Astrocyte (in vitro differentiated cells and primary cell): ENCODE measurements at regions not wholly inside any gene's neighbourhood (a gene's known extent, or its start where the extent isn't known, plus 50 kb on each side); places are given as distances from the start of the nearest gene placed in this dataset.

Source experiments
- DNase-seq: peaks from one replicate; pipeline ENCODE4 v3.0.0-alpha.2; 2010; ENCODE audit warnings: low read depth
- FAIRE-seq: peaks from 2 replicates; lab custom pipeline; 2011; peaks lifted over from hg19 to GRCh38; lab: Jason Lieb, UNC
- H2AFZ ChIP-seq: 2 replicates; pipeline ENCODE4 v1.6.0; 2012; ENCODE audit warnings: low read depth, low read length, inconsistent platforms
- H3K27ac ChIP-seq: 2 replicates; pipeline ENCODE4 v1.5.1; 2011; ENCODE audit warnings: low read depth, low read length, inconsistent platforms
- H3K27me3 ChIP-seq: 2 replicates; pipeline ENCODE4 v1.6.0; 2011; ENCODE audit warnings: low read length, inconsistent platforms; ENCODE audit not compliant: insufficient read depth
- H3K36me3 ChIP-seq: 2 replicates; pipeline ENCODE4 v1.5.1; 2011; ENCODE audit warnings: low read length, inconsistent platforms; ENCODE audit not compliant: insufficient read depth
- H3K4me1 ChIP-seq: 2 replicates; pipeline ENCODE4 v1.5.1; 2011; ENCODE audit warnings: low read length, inconsistent platforms; ENCODE audit not compliant: insufficient read depth
- H3K4me2 ChIP-seq: 2 replicates; pipeline ENCODE4 v1.6.0; 2012; ENCODE audit warnings: low read length, inconsistent platforms
- H3K4me3 ChIP-seq: 2 replicates; pipeline ENCODE4 v1.5.1; 2011; ENCODE audit warnings: low read depth, mild to moderate bottlenecking, low read length, inconsistent platforms; ENCODE audit not compliant: insufficient read depth
- H3K79me2 ChIP-seq: 2 replicates; pipeline ENCODE4 v1.6.0; 2012; ENCODE audit warnings: mild to moderate bottlenecking, low read length, inconsistent platforms; ENCODE audit not compliant: insufficient read depth
- H3K9ac ChIP-seq: 2 replicates; pipeline ENCODE4 v1.6.0; 2012; ENCODE audit warnings: mild to moderate bottlenecking, low read length, inconsistent platforms
- H3K9me3 ChIP-seq: 2 replicates; pipeline ENCODE4 v1.5.1; 2012; ENCODE audit warnings: low read depth, mild to moderate bottlenecking, low read length, inconsistent platforms; ENCODE audit not compliant: insufficient read depth
- H4K20me1 ChIP-seq: 2 replicates; pipeline ENCODE4 v1.6.0; 2012; ENCODE audit warnings: low read length, inconsistent platforms; ENCODE audit not compliant: insufficient read depth
- H3K27ac Mint-ChIP-seq: one replicate; pipeline ENCODE4 v1.8.0; 2021; ENCODE audit warnings: mild to moderate bottlenecking, mixed read lengths; ENCODE audit not compliant: unreplicated experiment
- H3K27me3 Mint-ChIP-seq: one replicate; pipeline ENCODE4 v1.8.0; 2021; ENCODE audit warnings: low read depth, mixed read lengths; ENCODE audit not compliant: unreplicated experiment
- H3K36me3 Mint-ChIP-seq: one replicate; pipeline ENCODE4 v1.8.0; 2021; ENCODE audit warnings: low read depth, mixed read lengths; ENCODE audit not compliant: unreplicated experiment
- H3K4me1 Mint-ChIP-seq: one replicate; pipeline ENCODE4 v1.8.0; 2021; ENCODE audit warnings: low read depth, mixed read lengths; ENCODE audit not compliant: unreplicated experiment
- H3K4me3 Mint-ChIP-seq: one replicate; pipeline ENCODE4 v1.8.0; 2021; ENCODE audit warnings: mild to moderate bottlenecking, moderate library complexity, mixed read lengths; ENCODE audit not compliant: unreplicated experiment
- H3K9me3 Mint-ChIP-seq: one replicate; pipeline ENCODE4 v1.8.0; 2021; ENCODE audit warnings: mild to moderate bottlenecking, mixed read lengths; ENCODE audit not compliant: unreplicated experiment
- CTCF ChIP-seq: IDR thresholded peaks from 2 replicates; pipeline ENCODE4 v1.5.1; 2011; ENCODE audit warnings: low read depth, mild to moderate bottlenecking, inconsistent platforms, low read length, moderate library complexity; ENCODE audit not compliant: insufficient read depth
- EZH2 ChIP-seq: IDR thresholded peaks from 2 replicates; pipeline ENCODE4 v1.6.1; 2012; ENCODE audit warnings: mild to moderate bottlenecking, low read length, inconsistent platforms; ENCODE audit not compliant: insufficient read depth

GRCh38 chr4:23685471-23685870 lies 204.4 kb downstream of the PPARGC1A start:
- Histone ChIP-seq H3K9me3 (no peaks in the 10 kb centered on the region), H3K27me3 (no peaks in the 10 kb centered on the region), H3K4me2 (no peak overlapping the region), H3K9ac (no peak overlapping the region), H3K79me2 (no peaks in the 10 kb centered on the region), H3K27ac (no peak overlapping the region), H3K4me1 (no peaks in the 10 kb centered on the region), H4K20me1 (no peaks in the 10 kb centered on the region), H3K4me3 (no peak overlapping the region), H3K36me3 (no peaks in the 10 kb centered on the region), H2AFZ (no peak overlapping the region)
- Mint-ChIP-seq H3K4me3 (no peak overlapping the region), H3K27me3 (peaks cover 3% of the 10 kb centered on the region), H3K27ac (no peak overlapping the region), H3K36me3 (no peaks in the 10 kb centered on the region), H3K9me3 (peaks cover 14% of the 10 kb centered on the region), H3K4me1 (peaks cover 17% of the 10 kb centered on the region)
- no peak for FAIRE-seq
- TF ChIP-seq EZH2 (no peak), CTCF (no peak)
- no peak for DNase-seq

DNA sequence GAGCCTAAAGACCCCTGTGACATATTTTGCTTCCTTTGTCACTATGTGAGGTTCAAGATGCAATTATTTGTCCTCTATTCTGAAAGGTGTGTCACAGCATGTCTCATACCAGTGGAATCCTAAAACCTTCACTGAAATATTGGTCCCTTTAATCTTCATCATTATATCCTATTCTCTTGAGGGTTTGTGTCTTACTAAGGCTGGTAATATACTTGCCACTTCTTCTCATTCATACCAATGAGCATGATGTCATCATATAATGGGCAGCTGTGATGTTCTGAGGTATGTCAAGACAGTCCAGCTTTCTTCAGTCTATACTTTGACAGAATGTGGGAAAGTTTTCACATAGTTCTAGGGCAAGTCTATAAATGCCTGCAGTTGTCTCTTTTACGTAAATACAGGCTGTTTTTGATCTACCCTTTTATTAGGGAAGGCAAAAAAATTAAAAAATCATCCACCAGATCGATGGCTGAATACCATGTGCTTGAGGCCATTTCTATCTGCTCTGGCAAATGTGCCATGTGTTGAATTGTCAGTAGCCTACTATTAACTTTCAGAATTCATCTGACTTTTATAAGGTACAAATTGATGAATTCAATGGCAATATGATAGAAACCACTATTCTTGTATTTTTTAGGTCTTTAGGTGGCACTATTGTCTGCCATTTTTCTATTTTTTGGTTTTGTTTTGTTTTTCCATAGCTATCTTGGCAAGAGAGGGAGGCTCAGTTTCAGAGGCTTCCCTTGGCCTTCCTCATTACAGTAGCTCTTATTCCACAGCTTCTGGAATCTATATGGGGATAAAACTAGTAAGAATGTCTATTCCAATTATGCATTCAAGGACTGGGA lies 209.0 kb downstream of the PPARGC1A start:
- peak; percentile 49 for DNase-seq
- no peaks in the 10 kb centered on the region for H3K36me3 Mint-ChIP-seq
- peaks cover 6% of the 10 kb centered on the region for H3K9me3 Mint-ChIP-seq
- Histone ChIP-seq H3K4me2 (no peak overlapping the region), H3K79me2 (no peaks in the 10 kb centered on the region), H3K36me3 (no peaks in the 10 kb centered on the region), H3K4me1 (no peaks in the 10 kb centered on the region), H3K9me3 (no peaks in the 10 kb centered on the region), H3K9ac (no peak overlapping the region), H3K27me3 (no peaks in the 10 kb centered on the region), H3K27ac (no peak overlapping the region), H4K20me1 (no peaks in the 10 kb centered on the region), H2AFZ (no peak overlapping the region), H3K4me3 (no peak overlapping the region)
- FAIRE-seq, result no peak
- peaks cover 20% of the 10 kb centered on the region for H3K4me1 Mint-ChIP-seq
- TF ChIP-seq CTCF (no peak), EZH2 (no peak)
- peak overlapping the region; percentile 69 for H3K27ac Mint-ChIP-seq
- no peaks in the 10 kb centered on the region for H3K27me3 Mint-ChIP-seq
- H3K4me3 Mint-ChIP-seq, result no peak overlapping the region

DNA sequence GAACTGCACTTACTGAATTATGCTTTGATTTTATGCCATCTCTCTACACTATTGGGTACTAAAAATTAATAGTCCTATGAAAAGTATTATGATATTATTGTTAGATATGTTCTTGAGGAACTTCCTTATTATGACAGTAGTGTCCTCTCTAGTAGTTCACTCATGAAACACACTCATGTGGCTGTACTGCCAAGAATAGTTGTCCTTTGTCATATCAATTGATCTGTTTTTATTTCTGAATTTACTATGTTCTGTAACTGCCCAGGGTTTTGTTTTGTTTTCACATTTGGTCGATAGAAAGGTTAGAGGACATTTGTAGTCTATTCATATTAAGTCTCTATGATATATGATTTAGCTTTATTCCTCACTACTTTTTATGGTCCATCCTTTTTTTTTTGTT lies 215.2 kb downstream of the PPARGC1A start:
- no peak overlapping the region for H3K27ac Mint-ChIP-seq
- H3K4me1 ChIP-seq, result no peaks in the 10 kb centered on the region
- H3K27me3 Mint-ChIP-seq, result no peaks in the 10 kb centered on the region
- no peak overlapping the region for H3K4me2 ChIP-seq
- no peak overlapping the region for H3K4me3 Mint-ChIP-seq
- H4K20me1 ChIP-seq, result no peaks in the 10 kb centered on the region
- no peaks in the 10 kb centered on the region for H3K79me2 ChIP-seq
- DNase-seq (no peak), FAIRE-seq (no peak)
- no peaks in the 10 kb centered on the region for H3K27me3 ChIP-seq
- H3K27ac ChIP-seq, result no peak overlapping the region
- no peak overlapping the region for H3K4me3 ChIP-seq
- H3K4me1 Mint-ChIP-seq, result no peaks in the 10 kb centered on the region
- no peak overlapping the region for H2AFZ ChIP-seq
- peaks cover 2% of the 10 kb centered on the region for H3K9me3 Mint-ChIP-seq
- no peak overlapping the region for H3K9ac ChIP-seq
- TF ChIP-seq CTCF (no peak), EZH2 (no peak)
- H3K36me3 ChIP-seq, result no peaks in the 10 kb centered on the region
- no peaks in the 10 kb centered on the region for H3K9me3 ChIP-seq
- H3K36me3 Mint-ChIP-seq, result no peaks in the 10 kb centered on the region
